HG03457 (cell line): ENCODE measurements at regions not wholly inside any gene's neighbourhood (a gene's known extent, or its start where the extent isn't known, plus 50 kb on each side); places are given as distances from the start of the nearest gene placed in this dataset.
A peak's percentile ranks its signal among the peaks of the same experiment; 100 is the strongest.
"Not testable (repeated sequence)": the region's sequence is repeated elsewhere in the genome, so short reads cannot be mapped to it uniquely, and the experiment has no call there.

Source experiments
- ATAC-seq: cut with Tn5 transposase; IDR thresholded peaks from one replicate; pipeline ENCODE4 v1.9.1; 2021; ENCODE audit warnings: moderate number of reproducible peaks; ENCODE audit not compliant: unreplicated experiment

- not testable (repeated sequence) for ATAC-seq
These were observed 355.9 kb upstream of the ARID1B start for GRCh38 chr6:156421301-156421700.

GRCh38 chr6:156420172-156420993 is 356.8 kb upstream of the ARID1B start:
- ATAC-seq, result no peak

GRCh38 chr6:156419594-156419993 is 357.6 kb upstream of the ARID1B start:
- ATAC-seq, result no peak

GRCh38 chr6:156418253-156418652 is 358.9 kb upstream of the ARID1B start:
- no peak for ATAC-seq

- no peak for ATAC-seq
These were observed 360.8 kb upstream of the ARID1B start for GRCh38 chr6:156416391-156416790.

GRCh38 chr6:156413154-156413553 is 364.0 kb upstream of the ARID1B start:
- ATAC-seq, result no peak

GRCh38 chr6:156410649-156411048 is 366.5 kb upstream of the ARID1B start:
- ATAC-seq, result no peak

GRCh38 chr6:156408655-156409054 is 368.5 kb upstream of the ARID1B start:
- no peak for ATAC-seq

- ATAC-seq, result no peak
These were observed 369.8 kb upstream of the ARID1B start for GRCh38 chr6:156407334-156407733.

GRCh38 chr6:156406688-156407087 is 370.5 kb upstream of the ARID1B start:
- no peak for ATAC-seq

- no peak for ATAC-seq
These were observed 371.1 kb upstream of the ARID1B start for GRCh38 chr6:156406099-156406498.

- no peak for ATAC-seq
These were observed 374.6 kb upstream of the ARID1B start for GRCh38 chr6:156402628-156403027.

- no peak for ATAC-seq
These were observed 375.0 kb upstream of the ARID1B start for GRCh38 chr6:156402227-156402626.

GRCh38 chr6:156400487-156400886 is 376.7 kb upstream of the ARID1B start:
- no peak for ATAC-seq

- no peak for ATAC-seq
These were observed 378.2 kb upstream of the ARID1B start for GRCh38 chr6:156398966-156399365.

GRCh38 chr6:156398371-156398770 is 378.8 kb upstream of the ARID1B start:
- no peak for ATAC-seq

- ATAC-seq, result no peak
These were observed 380.3 kb upstream of the ARID1B start for GRCh38 chr6:156396791-156397418.

GRCh38 chr6:156396068-156396771 is 381.0 kb upstream of the ARID1B start:
- ATAC-seq, result peak; percentile 43

GRCh38 chr6:156395276-156395675 is 381.9 kb upstream of the ARID1B start:
- peak; percentile 45 for ATAC-seq

- no peak for ATAC-seq
These were observed 384.5 kb upstream of the ARID1B start for GRCh38 chr6:156392648-156393047.

GRCh38 chr6:156391977-156392376 is 385.2 kb upstream of the ARID1B start:
- no peak for ATAC-seq
